Loucy (cell line): ENCODE measurements at regions not wholly inside any gene's neighbourhood (a gene's known extent, or its start where the extent isn't known, plus 50 kb on each side); places are given as distances from the start of the nearest gene placed in this dataset.

ENCODE experiments used
- H2AFZ ChIP-seq: fragments of 200-600 bp; sonication (generic); 2 replicates; pipeline ENCODE4 v1.6.0; 2016; ENCODE audit warnings: antibody characterized with exemption, mild to moderate bottlenecking, low read length, moderate library complexity
- H3F3A ChIP-seq: fragments of 200-600 bp; 2 replicates; pipeline ENCODE4 v1.6.0; 2016; ENCODE audit warnings: antibody characterized with exemption, low read depth, mild to moderate bottlenecking
- H3K27me3 ChIP-seq: fragments of 200-600 bp; sonication (generic); 2 replicates; pipeline ENCODE4 v1.6.1; 2014; ENCODE audit warnings: low read length, mild to moderate bottlenecking; ENCODE audit not compliant: insufficient read depth, poor library complexity, severe bottlenecking
- H3K36me3 ChIP-seq: fragments of 200-600 bp; sonication (generic); 2 replicates; pipeline ENCODE4 v1.6.1; 2016; ENCODE audit warnings: low read length; ENCODE audit not compliant: insufficient read depth
- H3K4me1 ChIP-seq: fragments of 200-600 bp; sonication (generic); 2 replicates; pipeline ENCODE4 v1.5.1; 2014; ENCODE audit warnings: low read length, mild to moderate bottlenecking; ENCODE audit not compliant: insufficient read depth, poor library complexity, severe bottlenecking
- H3K4me2 ChIP-seq: fragments of 200-600 bp; sonication (generic); 2 replicates; pipeline ENCODE4 v1.6.0; 2014; ENCODE audit warnings: antibody characterized with exemption, low read length, low read depth, mild to moderate bottlenecking; ENCODE audit not compliant: poor library complexity, severe bottlenecking
- H3K4me3 ChIP-seq: fragments of 200-600 bp; sonication (generic); 2 replicates; pipeline ENCODE4 v1.5.1; 2014; ENCODE audit warnings: low read length, mild to moderate bottlenecking, mixed read lengths; ENCODE audit not compliant: poor library complexity, severe bottlenecking
- H3K79me2 ChIP-seq: fragments of 200-600 bp; sonication (generic); 2 replicates; pipeline ENCODE4 v1.6.1; 2014; ENCODE audit warnings: low read length; ENCODE audit not compliant: insufficient read depth
- H3K9ac ChIP-seq: fragments of 200-600 bp; sonication (generic); 2 replicates; pipeline ENCODE4 v1.6.0; 2014; ENCODE audit warnings: mild to moderate bottlenecking, low read depth, low read length, moderate library complexity; ENCODE audit not compliant: poor library complexity, severe bottlenecking
- H3K9me2 ChIP-seq: fragments of 200-600 bp; sonication (generic); replicated peaks from 2 replicates; pipeline ENCODE4 v1.6.1; 2016; ENCODE audit warnings: low read depth, low read length, mixed read lengths
- H3K9me3 ChIP-seq: fragments of 200-600 bp; sonication (generic); 2 replicates; pipeline ENCODE4 v1.6.1; 2014; ENCODE audit warnings: mild to moderate bottlenecking, antibody characterized with exemption, low read length, low read depth; ENCODE audit not compliant: insufficient read depth
- H4K20me1 ChIP-seq: fragments of 200-600 bp; sonication (generic); 2 replicates; pipeline ENCODE4 v1.6.0; 2014; ENCODE audit warnings: antibody characterized with exemption, low read length, mild to moderate bottlenecking; ENCODE audit not compliant: insufficient read depth, poor library complexity, severe bottlenecking
- EZH2phosphoT487 ChIP-seq: fragments of 200-600 bp; IDR thresholded peaks from 2 replicates; pipeline ENCODE4 v1.6.1; 2018; ENCODE audit warnings: antibody characterized with exemption, mild to moderate bottlenecking, moderate library complexity, borderline replicate concordance
- TF ChIP-seq, protein P1 (sequence below): fragments of 200-600 bp; sonication (generic); conservative IDR thresholded peaks from 2 replicates; pipeline ENCODE4 v1.5.1; 2014; ENCODE audit warnings: mild to moderate bottlenecking, antibody characterized with exemption, low read length

- H3K36me3 ChIP-seq, result no peaks in the 10 kb centered on the region
- TF ChIP-seq, protein P1, sequence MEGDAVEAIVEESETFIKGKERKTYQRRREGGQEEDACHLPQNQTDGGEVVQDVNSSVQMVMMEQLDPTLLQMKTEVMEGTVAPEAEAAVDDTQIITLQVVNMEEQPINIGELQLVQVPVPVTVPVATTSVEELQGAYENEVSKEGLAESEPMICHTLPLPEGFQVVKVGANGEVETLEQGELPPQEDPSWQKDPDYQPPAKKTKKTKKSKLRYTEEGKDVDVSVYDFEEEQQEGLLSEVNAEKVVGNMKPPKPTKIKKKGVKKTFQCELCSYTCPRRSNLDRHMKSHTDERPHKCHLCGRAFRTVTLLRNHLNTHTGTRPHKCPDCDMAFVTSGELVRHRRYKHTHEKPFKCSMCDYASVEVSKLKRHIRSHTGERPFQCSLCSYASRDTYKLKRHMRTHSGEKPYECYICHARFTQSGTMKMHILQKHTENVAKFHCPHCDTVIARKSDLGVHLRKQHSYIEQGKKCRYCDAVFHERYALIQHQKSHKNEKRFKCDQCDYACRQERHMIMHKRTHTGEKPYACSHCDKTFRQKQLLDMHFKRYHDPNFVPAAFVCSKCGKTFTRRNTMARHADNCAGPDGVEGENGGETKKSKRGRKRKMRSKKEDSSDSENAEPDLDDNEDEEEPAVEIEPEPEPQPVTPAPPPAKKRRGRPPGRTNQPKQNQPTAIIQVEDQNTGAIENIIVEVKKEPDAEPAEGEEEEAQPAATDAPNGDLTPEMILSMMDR, result no peak
- TF ChIP-seq EZH2phosphoT487, result no peak
- H3K4me3 ChIP-seq, result no peak overlapping the region
- no peak overlapping the region for H2AFZ ChIP-seq
- H3K4me2 ChIP-seq, result no peak overlapping the region
- no peaks in the 10 kb centered on the region for H3K79me2 ChIP-seq
- no peaks in the 10 kb centered on the region for H3K27me3 ChIP-seq
- no peaks in the 10 kb centered on the region for H4K20me1 ChIP-seq
- no peaks in the 10 kb centered on the region for H3K9me2 ChIP-seq
- H3K4me1 ChIP-seq, result no peaks in the 10 kb centered on the region
- no peaks in the 10 kb centered on the region for H3K9me3 ChIP-seq
- H3F3A ChIP-seq, result no peaks in the 10 kb centered on the region
- H3K9ac ChIP-seq, result no peak overlapping the region
These were observed 66.6 kb upstream of the SMARCA2 start for GRCh38 chr9:1948541-1948940.

- Histone ChIP-seq H3K27me3 (no peaks in the 10 kb centered on the region), H4K20me1 (no peaks in the 10 kb centered on the region), H3K4me1 (no peaks in the 10 kb centered on the region), H3K9me2 (no peaks in the 10 kb centered on the region), H3K79me2 (no peaks in the 10 kb centered on the region), H3F3A (no peaks in the 10 kb centered on the region), H3K9ac (no peak overlapping the region), H3K36me3 (no peaks in the 10 kb centered on the region), H3K4me2 (no peak overlapping the region), H3K9me3 (no peaks in the 10 kb centered on the region), H2AFZ (no peak overlapping the region), H3K4me3 (no peak overlapping the region)
- TF ChIP-seq, protein P1, result no peak
These were observed 63.7 kb upstream of the SMARCA2 start for GRCh38 chr9:1951446-1951845.

DNA sequence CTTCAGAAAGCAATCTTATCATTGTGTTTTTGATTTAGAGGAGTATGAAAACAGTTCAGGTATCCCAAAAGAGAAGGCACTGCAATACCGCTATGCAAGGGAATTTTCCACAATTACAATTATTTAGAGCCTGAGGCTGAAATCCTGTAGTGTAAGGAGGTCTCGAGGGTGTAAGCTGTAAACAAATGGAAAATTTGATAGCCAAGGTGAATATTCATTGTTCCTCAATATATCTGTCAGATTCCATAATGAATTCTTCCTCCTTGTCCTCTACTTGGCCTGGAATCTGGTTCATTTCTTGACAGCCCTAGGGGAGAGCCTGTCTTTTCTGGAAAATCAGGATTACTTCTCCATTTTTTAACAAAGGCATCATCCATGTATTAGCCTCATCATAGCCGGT, 63.1 kb upstream of the SMARCA2 start:
- Histone ChIP-seq H3K4me3 (no peak overlapping the region), H3K9ac (no peak overlapping the region), H3K9me2 (no peaks in the 10 kb centered on the region), H3F3A (no peaks in the 10 kb centered on the region), H3K36me3 (no peaks in the 10 kb centered on the region), H3K4me1 (no peaks in the 10 kb centered on the region), H3K9me3 (no peaks in the 10 kb centered on the region), H2AFZ (no peak overlapping the region), H3K79me2 (no peaks in the 10 kb centered on the region), H3K27me3 (no peaks in the 10 kb centered on the region), H4K20me1 (no peaks in the 10 kb centered on the region), H3K4me2 (no peak overlapping the region)
- TF ChIP-seq EZH2phosphoT487, result no peak
- TF ChIP-seq, protein P1, result no peak
